Gastrocnemius medialis (tissue), 4 donors: ENCODE measurements at regions not wholly inside any gene's neighbourhood (a gene's known extent, or its start where the extent isn't known, plus 50 kb on each side); places are given as distances from the start of the nearest gene placed in this dataset.

Source experiments
- POLR2A ChIP-seq, 2 donors: fragments of 450-650 bp; IDR thresholded peaks; one replicate each; pipeline ENCODE4 v1.6.1; 2017; ENCODE audit warnings: antibody characterized with exemption in 2 of 2, mild to moderate bottlenecking in 2 of 2, moderate library complexity in 2 of 2
- TF ChIP-seq, protein P1 (sequence below), 5 experiments: fragments of 450-650 bp in 3 of 5; fragments of 200-600 bp in 2 of 5; sonication (generic) in 2 of 5; IDR thresholded peaks in 4 of 5; conservative IDR thresholded peaks in 1 of 5; 1 replicate in 4 of 5; 2 replicates in 1 of 5; pipeline ENCODE4 v1.5.1; 2016 to 2019; ENCODE audit warnings: antibody characterized with exemption in 5 of 5, mild to moderate bottlenecking in 3 of 5, moderate library complexity in 3 of 5

- TF ChIP-seq, protein P1, sequence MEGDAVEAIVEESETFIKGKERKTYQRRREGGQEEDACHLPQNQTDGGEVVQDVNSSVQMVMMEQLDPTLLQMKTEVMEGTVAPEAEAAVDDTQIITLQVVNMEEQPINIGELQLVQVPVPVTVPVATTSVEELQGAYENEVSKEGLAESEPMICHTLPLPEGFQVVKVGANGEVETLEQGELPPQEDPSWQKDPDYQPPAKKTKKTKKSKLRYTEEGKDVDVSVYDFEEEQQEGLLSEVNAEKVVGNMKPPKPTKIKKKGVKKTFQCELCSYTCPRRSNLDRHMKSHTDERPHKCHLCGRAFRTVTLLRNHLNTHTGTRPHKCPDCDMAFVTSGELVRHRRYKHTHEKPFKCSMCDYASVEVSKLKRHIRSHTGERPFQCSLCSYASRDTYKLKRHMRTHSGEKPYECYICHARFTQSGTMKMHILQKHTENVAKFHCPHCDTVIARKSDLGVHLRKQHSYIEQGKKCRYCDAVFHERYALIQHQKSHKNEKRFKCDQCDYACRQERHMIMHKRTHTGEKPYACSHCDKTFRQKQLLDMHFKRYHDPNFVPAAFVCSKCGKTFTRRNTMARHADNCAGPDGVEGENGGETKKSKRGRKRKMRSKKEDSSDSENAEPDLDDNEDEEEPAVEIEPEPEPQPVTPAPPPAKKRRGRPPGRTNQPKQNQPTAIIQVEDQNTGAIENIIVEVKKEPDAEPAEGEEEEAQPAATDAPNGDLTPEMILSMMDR (IDR thresholded peaks at IDR 0.05 in 4 of 5, conservative IDR thresholded peaks at IDR 0.05 in 1 of 5): no peak
- TF ChIP-seq POLR2A (IDR thresholded peaks at IDR 0.05): no peak
These were observed 100.4 kb upstream of the PPP2R3A start for GRCh38 chr3:135865085-135865484.
